H1 (cell line): ENCODE measurements at regions not wholly inside any gene's neighbourhood (a gene's known extent, or its start where the extent isn't known, plus 50 kb on each side); places are given as distances from the start of the nearest gene placed in this dataset.
A peak's percentile ranks its signal among the peaks of the same experiment; 100 is the strongest.

ENCODE experiments used
- CTCF ChIA-PET: fragments of 300-600 bp; sonication (Branson Sonifier 250); formaldehyde crosslinking; loops from one replicate; lab custom pipeline; 2021; ENCODE audit not compliant: partially characterized antibody; lab: Charles Lee
- POLR2A ChIA-PET: fragments of 300-600 bp; sonication (Branson Sonifier 250); formaldehyde crosslinking; loops from one replicate; lab custom pipeline; 2021; ENCODE audit warnings: inconsistent platforms; ENCODE audit not compliant: partially characterized antibody; lab: Charles Lee
- DNase-seq, 2 experiments: peaks; one replicate each; pipeline versions ENCODE4 v3.0.0 to v3.0.0-alpha.2; 2010 to 2022; ENCODE audit warnings: low spot score in 2 of 2, low read depth in 1 of 2, mixed read lengths in 1 of 2
- FAIRE-seq: peaks from 2 replicates; lab custom pipeline; 2011; peaks lifted over from hg19 to GRCh38; lab: Jason Lieb, UNC
- H2AFZ ChIP-seq: 2 replicates; pipeline ENCODE4 v1.8.1; 2012; ENCODE audit warnings: low read length, inconsistent platforms
- H2AK5ac ChIP-seq: 2 replicates; pipeline ENCODE4 v1.6.1; 2013; ENCODE audit warnings: low read depth, low read length
- H2BK120ac ChIP-seq: replicated peaks from 2 replicates; pipeline ENCODE3; 2013; ENCODE audit warnings: low read depth, low read length, inconsistent platforms
- H2BK12ac ChIP-seq: 2 replicates; pipeline ENCODE4 v1.6.1; 2013; ENCODE audit warnings: low read depth, low read length
- H2BK15ac ChIP-seq: 2 replicates; pipeline ENCODE4 v1.6.1; 2013; ENCODE audit warnings: low read length
- H2BK20ac ChIP-seq: 2 replicates; pipeline ENCODE4 v1.6.1; 2013; ENCODE audit warnings: low read length
- H2BK5ac ChIP-seq: 2 replicates; pipeline ENCODE4 v1.6.1; 2013; ENCODE audit warnings: low read depth, low read length
- H3K14ac ChIP-seq: 2 replicates; pipeline ENCODE4 v1.6.1; 2013; ENCODE audit warnings: inconsistent platforms; ENCODE audit not compliant: insufficient read length
- H3K18ac ChIP-seq: 2 replicates; pipeline ENCODE4 v1.6.1; 2013; ENCODE audit warnings: low read length; ENCODE audit errors: extremely low read depth
- H3K23ac ChIP-seq: 2 replicates; pipeline ENCODE4 v1.6.1; 2013; ENCODE audit warnings: inconsistent platforms; ENCODE audit not compliant: insufficient read length
- H3K23me2 ChIP-seq: 2 replicates; pipeline ENCODE4 v1.6.1; 2013; ENCODE audit warnings: low read depth, low read length
- H3K27ac ChIP-seq: 2 replicates; pipeline ENCODE4 v1.6.1; 2011; ENCODE audit warnings: low read depth, low read length, inconsistent platforms
- H3K27me3 ChIP-seq, 4 experiments: replicated peaks in 1 of 4; 1 replicate in 1 of 4; 2 replicates in 3 of 4; pipeline versions ENCODE4 v1.6.1 to v1.8.1; 2011 to 2013; ENCODE audit warnings: low read length in 3 of 4, mild to moderate bottlenecking in 3 of 4, inconsistent platforms in 2 of 4, mixed read lengths in 2 of 4, moderate library complexity in 1 of 4; ENCODE audit not compliant: control insufficient read depth in 3 of 4, insufficient read depth in 3 of 4; ENCODE audit errors: extremely low read depth in 1 of 4
- H3K36me3 ChIP-seq, 4 experiments: 2 replicates each; pipeline versions ENCODE4 v1.6.1 to v1.8.1; 2011 to 2013; ENCODE audit warnings: mild to moderate bottlenecking in 4 of 4, low read length in 3 of 4, moderate library complexity in 2 of 4, control low read depth in 1 of 4, inconsistent platforms in 1 of 4; ENCODE audit not compliant: insufficient read depth in 4 of 4, control insufficient read depth in 2 of 4
- H3K4ac ChIP-seq: replicated peaks from 2 replicates; pipeline ENCODE3; 2013; ENCODE audit warnings: low read length, low read depth, mixed read lengths, inconsistent platforms; ENCODE audit not compliant: insufficient read length
- H3K4me1 ChIP-seq, 4 experiments: replicated peaks in 1 of 4; 1 replicate in 1 of 4; 2 replicates in 3 of 4; pipeline versions ENCODE4 v1.6.1 to v1.8.1; 2011 to 2013; ENCODE audit warnings: low read length in 3 of 4, inconsistent platforms in 2 of 4, mixed read lengths in 1 of 4; ENCODE audit not compliant: insufficient read depth in 4 of 4, control insufficient read depth in 3 of 4
- H3K4me2 ChIP-seq, 2 experiments: 2 replicates each; pipeline versions ENCODE4 v1.6.1 to v1.8.1; 2011 to 2013; ENCODE audit warnings: low read depth in 2 of 2, low read length in 2 of 2, control low read depth in 1 of 2, inconsistent platforms in 1 of 2, mild to moderate bottlenecking in 1 of 2; ENCODE audit not compliant: insufficient read depth in 1 of 2
- H3K4me3 ChIP-seq, 4 experiments: fragments of 200-600, 300-600 bp in 1 of 4; sonication (generic), shearing (Covaris generic), sonication (Bioruptor Twin) in 1 of 4; 2 replicates each; pipeline versions ENCODE4 v1.5.1 to v1.8.1; 2011 to 2016; ENCODE audit warnings: low read length in 4 of 4, low read depth in 3 of 4, control low read depth in 2 of 4, inconsistent platforms in 2 of 4, mild to moderate bottlenecking in 2 of 4, mixed read lengths in 1 of 4, moderate library complexity in 1 of 4; ENCODE audit not compliant: insufficient read depth in 2 of 4; ENCODE audit errors: extremely low read depth in 1 of 4
- H3K56ac ChIP-seq: replicated peaks from 2 replicates; pipeline ENCODE3; 2013; ENCODE audit warnings: low read depth, mild to moderate bottlenecking, mixed read lengths, low read length, inconsistent platforms; ENCODE audit not compliant: insufficient read length
- H3K79me1 ChIP-seq: 2 replicates; pipeline ENCODE4 v1.6.1; 2013; ENCODE audit warnings: low read depth, low read length, control low read depth
- H3K79me2 ChIP-seq, 2 experiments: 2 replicates each; pipeline versions ENCODE4 v1.6.1 to v1.8.1; 2012 to 2013; ENCODE audit warnings: low read length in 2 of 2, mild to moderate bottlenecking in 2 of 2, inconsistent platforms in 1 of 2; ENCODE audit not compliant: insufficient read depth in 2 of 2, control insufficient read depth in 1 of 2
- H3K9ac ChIP-seq, 4 experiments: replicated peaks in 1 of 4; 1 replicate in 1 of 4; 2 replicates in 3 of 4; pipeline versions ENCODE4 v1.6.1 to v1.8.1; 2011 to 2013; ENCODE audit warnings: low read depth in 3 of 4, low read length in 3 of 4, control low read depth in 2 of 4, mild to moderate bottlenecking in 2 of 4, moderate library complexity in 2 of 4, inconsistent platforms in 1 of 4; ENCODE audit errors: extremely low read depth in 1 of 4
- H3K9me3 ChIP-seq, 2 experiments: 2 replicates each; pipeline versions ENCODE4 v1.6.1 to v1.8.1; 2012 to 2013; ENCODE audit warnings: mild to moderate bottlenecking in 2 of 2, moderate library complexity in 2 of 2, control low read depth in 1 of 2, inconsistent platforms in 1 of 2, low read depth in 1 of 2, low read length in 1 of 2, mixed read lengths in 1 of 2; ENCODE audit not compliant: insufficient read depth in 2 of 2
- H4K20me1 ChIP-seq, 2 experiments: replicated peaks in 1 of 2; 2 replicates each; pipeline versions ENCODE3 to v1.8.1; 2011 to 2013; ENCODE audit warnings: inconsistent platforms in 2 of 2, low read length in 2 of 2, mild to moderate bottlenecking in 1 of 2; ENCODE audit not compliant: insufficient read depth in 2 of 2, control insufficient read depth in 1 of 2
- H4K5ac ChIP-seq: 2 replicates; pipeline ENCODE4 v1.6.1; 2013; ENCODE audit warnings: low read length, low read depth, mixed read lengths, inconsistent platforms; ENCODE audit not compliant: insufficient read length
- H4K8ac ChIP-seq: 2 replicates; pipeline ENCODE4 v1.8.0; 2013; ENCODE audit warnings: mild to moderate bottlenecking, moderate library complexity, low read length, inconsistent platforms; ENCODE audit not compliant: insufficient read depth; ENCODE audit errors: extremely low read depth
- H4K91ac ChIP-seq: replicated peaks from 2 replicates; pipeline ENCODE3; 2013; ENCODE audit warnings: low read length, mixed read lengths, inconsistent platforms; ENCODE audit not compliant: insufficient read length
- CBX8 ChIP-seq: fragments of 300-800, 300-1000 bp; sonication (generic); IDR thresholded peaks from 2 replicates; pipeline ENCODE4 v1.7.1; 2016; ENCODE audit warnings: low read depth, low read length, borderline replicate concordance
- CTCF ChIP-seq, 3 experiments: IDR thresholded peaks; 1 replicate in 2 of 3; 2 replicates in 1 of 3; pipeline versions ENCODE4 v1.5.1 to v1.6.1; 2011; ENCODE audit warnings: low read length in 3 of 3, mild to moderate bottlenecking in 3 of 3, inconsistent platforms in 2 of 3, low read depth in 1 of 3, moderate library complexity in 1 of 3; ENCODE audit not compliant: insufficient read depth in 1 of 3; ENCODE audit errors: control extremely low read depth in 1 of 3
- EP300 ChIP-seq, 2 experiments: IDR thresholded peaks; 1 replicate in 1 of 2; 2 replicates in 1 of 2; pipeline ENCODE4 v1.6.1; 2011 to 2012; ENCODE audit warnings: low read depth in 2 of 2, low read length in 2 of 2, mild to moderate bottlenecking in 2 of 2, borderline replicate concordance in 1 of 2, inconsistent platforms in 1 of 2, moderate library complexity in 1 of 2
- MAFK ChIP-seq: IDR thresholded peaks from 2 replicates; pipeline ENCODE4 v1.6.1; 2012; ENCODE audit warnings: low read depth, mild to moderate bottlenecking, improper control_type of control experiment, low read length
- RAD21 ChIP-seq, 2 experiments: IDR thresholded peaks in 1 of 2; conservative IDR thresholded peaks in 1 of 2; 2 replicates each; pipeline ENCODE4 v1.6.1; 2011; ENCODE audit warnings: low read depth in 2 of 2, low read length in 2 of 2, improper control_type of control experiment in 1 of 2, inconsistent platforms in 1 of 2, mild to moderate bottlenecking in 1 of 2, moderate library complexity in 1 of 2
- YY1 ChIP-seq: IDR thresholded peaks from 2 replicates; pipeline ENCODE4 v1.6.1; 2011; ENCODE audit warnings: low read depth, mild to moderate bottlenecking, low read length
- WGBS, 2 experiments: shearing (Covaris generic) in 1 of 2; methylation state at CpG; one replicate each; pipeline versions ENCODE4 v1.1.6 to v1.1.7; 2013 to 2015; ENCODE audit warnings: low lambda C conversion rate in 2 of 2, mixed read lengths in 2 of 2, inconsistent platforms in 1 of 2, low coverage in 1 of 2, missing lambda C conversion rate in 1 of 2; ENCODE audit not compliant: insufficient replicate concordance in 2 of 2, insufficient coverage in 1 of 2, insufficient read length in 1 of 2; ENCODE audit errors: extremely low coverage in 1 of 2, missing lambda C conversion rate in 1 of 2; 5-methylcytosine and 5-hydroxymethylcytosine counted together

DNA sequence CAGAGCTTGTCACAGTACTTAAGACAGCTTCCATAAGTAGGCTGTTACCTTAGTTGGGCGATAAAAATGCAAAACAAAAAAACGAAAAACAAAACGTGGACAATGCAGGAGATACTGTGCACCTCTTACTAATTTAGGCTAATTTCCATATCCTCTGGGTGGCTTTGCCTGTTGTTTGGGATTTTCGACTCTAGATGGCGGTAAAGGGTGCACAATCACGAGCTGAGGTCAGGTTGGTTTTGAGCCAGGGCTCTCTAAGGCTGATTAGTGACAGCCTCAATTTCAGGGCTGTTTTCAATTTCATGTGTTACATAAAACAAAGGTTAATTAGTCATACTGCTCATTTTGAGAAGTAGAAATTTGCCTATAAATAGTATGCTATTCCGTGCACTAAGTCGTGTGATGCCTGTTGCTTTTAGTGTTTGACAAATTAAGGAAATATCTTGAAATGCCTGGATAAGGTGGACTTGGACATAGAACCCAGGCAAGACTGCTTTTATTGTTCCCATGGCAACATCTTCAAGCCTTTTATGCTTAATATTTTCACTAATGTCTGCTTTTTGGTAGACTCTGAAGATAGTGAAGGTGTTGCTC, 493.1 kb downstream of the SOCS6 start:
- Histone ChIP-seq H3K23ac (no peak overlapping the region), H4K91ac (no peak overlapping the region), H3K56ac (no peak overlapping the region), H2AK5ac (no peak overlapping the region), H3K4me2 (no peak overlapping the region), H2BK15ac (no peak overlapping the region), H3K4me3 (no peak overlapping the region), H3K14ac (no peak overlapping the region), H3K4ac (no peak overlapping the region), H2BK20ac (no peak overlapping the region), H3K79me2 (no peaks in the 10 kb centered on the region), H2AFZ (no peak overlapping the region), H4K5ac (no peak overlapping the region), H3K27ac (no peak overlapping the region), H4K8ac (no peak overlapping the region), H3K36me3 (no peaks in the 10 kb centered on the region), H2BK120ac (no peak overlapping the region), H3K4me1 (no peaks in the 10 kb centered on the region), H3K9ac (no peak overlapping the region), H3K27me3 (no peaks in the 10 kb centered on the region), H2BK12ac (no peak overlapping the region), H3K9me3 (peaks cover 52 to 62% of the 10 kb centered on the region in 2 experiments), H2BK5ac (no peak overlapping the region), H4K20me1 (no peaks in the 10 kb centered on the region), H3K23me2 (no peaks in the 10 kb centered on the region), H3K79me1 (no peaks in the 10 kb centered on the region), H3K18ac (no peak overlapping the region)
- WGBS, 2 experiments = 32% methylated on average over 8 of the region's 8 CpGs; no CpG with 5 or more reads in 1 of the 2 experiments
- ChIA-PET CTCF (interaction anchor here (0.7 to 2.1 kb wide), 7 partner anchors 10 to 652 kb away, joined by 3 to 9 read pairs (median 4); no protein-coding TSS in a partner anchor), POLR2A (no interaction called here)
- TF ChIP-seq CBX8 = no peak
- no peak for TF ChIP-seq MAFK
- TF ChIP-seq EP300 (IDR thresholded peaks at IDR 0.05; ENCODE audit: borderline replicate concordance in 1 of 2, low read depth in 2 of 2, low read length in 2 of 2) = no peak
- peak; percentile 58 to 67 for TF ChIP-seq RAD21 (IDR thresholded peaks at IDR 0.05 in 1 of 2, conservative IDR thresholded peaks at IDR 0.05 in 1 of 2; ENCODE audit: low read depth in 2 of 2, low read length in 2 of 2)
- TF ChIP-seq YY1 = no peak
- peak; percentile 34 to 59 (median 42) for TF ChIP-seq CTCF (IDR thresholded peaks at IDR 0.05; ENCODE audit: control extremely low read depth in 1 of 3, insufficient read depth in 1 of 3, low read depth in 1 of 3, low read length in 3 of 3)
- FAIRE-seq (peak; percentile 32), DNase-seq (peak; percentile 10 to 86)
